ENCODE measurements at regions not wholly inside any gene's neighbourhood (a gene's known extent, or its start where the extent isn't known, plus 50 kb on each side); places are given as distances from the start of the nearest gene placed in this dataset.
"Not testable (repeated sequence)": the region's sequence is repeated elsewhere in the genome, so short reads cannot be mapped to it uniquely, and the experiment has no call there.

DNA sequence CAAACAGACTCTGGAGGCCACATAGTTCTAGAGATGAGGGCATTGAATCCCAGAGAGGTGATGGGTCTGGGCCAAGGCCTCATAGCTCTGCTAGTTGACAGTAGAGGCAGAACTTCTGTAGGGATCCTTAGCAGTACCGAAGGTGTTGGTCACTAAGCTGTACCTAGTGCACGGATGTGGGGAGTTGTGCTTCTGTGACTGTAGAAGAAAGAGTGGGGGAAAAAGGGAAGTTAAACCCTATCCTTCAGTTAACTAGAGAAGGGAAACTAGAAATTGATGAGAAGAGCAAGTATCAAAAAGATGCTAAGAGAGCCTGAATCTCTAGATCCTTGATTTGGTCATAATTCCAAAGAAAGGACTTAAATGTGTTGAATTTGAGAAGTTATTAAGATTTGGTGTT lies 186.7 kb downstream of the NFKBIZ start:
- Histone ChIP-seq H3K4me3 (ENCODE audit: low read depth, low read length) (no peak overlapping the region), H3K27me3 (ENCODE audit: insufficient read depth, low read depth, severe bottlenecking) (no peaks in the 10 kb centered on the region), H3K27ac (no peak overlapping the region), H3K9me3 (ENCODE audit: severe bottlenecking) (no peaks in the 10 kb centered on the region), H3K36me3 (no peaks in the 10 kb centered on the region)
- DNase-seq = no peak
- TF ChIP-seq, protein P1, sequence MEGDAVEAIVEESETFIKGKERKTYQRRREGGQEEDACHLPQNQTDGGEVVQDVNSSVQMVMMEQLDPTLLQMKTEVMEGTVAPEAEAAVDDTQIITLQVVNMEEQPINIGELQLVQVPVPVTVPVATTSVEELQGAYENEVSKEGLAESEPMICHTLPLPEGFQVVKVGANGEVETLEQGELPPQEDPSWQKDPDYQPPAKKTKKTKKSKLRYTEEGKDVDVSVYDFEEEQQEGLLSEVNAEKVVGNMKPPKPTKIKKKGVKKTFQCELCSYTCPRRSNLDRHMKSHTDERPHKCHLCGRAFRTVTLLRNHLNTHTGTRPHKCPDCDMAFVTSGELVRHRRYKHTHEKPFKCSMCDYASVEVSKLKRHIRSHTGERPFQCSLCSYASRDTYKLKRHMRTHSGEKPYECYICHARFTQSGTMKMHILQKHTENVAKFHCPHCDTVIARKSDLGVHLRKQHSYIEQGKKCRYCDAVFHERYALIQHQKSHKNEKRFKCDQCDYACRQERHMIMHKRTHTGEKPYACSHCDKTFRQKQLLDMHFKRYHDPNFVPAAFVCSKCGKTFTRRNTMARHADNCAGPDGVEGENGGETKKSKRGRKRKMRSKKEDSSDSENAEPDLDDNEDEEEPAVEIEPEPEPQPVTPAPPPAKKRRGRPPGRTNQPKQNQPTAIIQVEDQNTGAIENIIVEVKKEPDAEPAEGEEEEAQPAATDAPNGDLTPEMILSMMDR (IDR thresholded peaks at IDR 0.05; ENCODE audit: low read depth, low read length) = no peak

DNA sequence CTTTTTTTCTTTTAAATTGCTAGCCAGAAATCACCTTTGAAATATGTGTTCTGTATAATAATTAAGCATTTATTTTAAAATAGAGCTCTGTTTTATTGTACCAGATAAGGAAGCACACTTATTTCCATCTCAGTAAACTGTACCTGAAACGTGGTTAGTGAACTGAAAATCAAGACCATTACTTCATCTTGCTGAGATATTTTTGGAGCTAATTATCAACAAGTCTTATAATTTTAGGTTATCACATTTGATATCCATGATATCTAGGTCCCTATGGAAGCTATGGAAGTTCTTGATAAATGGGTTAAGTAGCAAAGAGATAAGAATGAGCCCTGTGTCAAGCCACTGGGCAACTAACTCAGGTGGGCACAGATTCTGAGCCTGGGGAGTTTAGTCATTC lies 187.2 kb downstream of the NFKBIZ start:
- TF ChIP-seq, protein P1 (IDR thresholded peaks at IDR 0.05; ENCODE audit: low read depth, low read length) = no peak

DNA sequence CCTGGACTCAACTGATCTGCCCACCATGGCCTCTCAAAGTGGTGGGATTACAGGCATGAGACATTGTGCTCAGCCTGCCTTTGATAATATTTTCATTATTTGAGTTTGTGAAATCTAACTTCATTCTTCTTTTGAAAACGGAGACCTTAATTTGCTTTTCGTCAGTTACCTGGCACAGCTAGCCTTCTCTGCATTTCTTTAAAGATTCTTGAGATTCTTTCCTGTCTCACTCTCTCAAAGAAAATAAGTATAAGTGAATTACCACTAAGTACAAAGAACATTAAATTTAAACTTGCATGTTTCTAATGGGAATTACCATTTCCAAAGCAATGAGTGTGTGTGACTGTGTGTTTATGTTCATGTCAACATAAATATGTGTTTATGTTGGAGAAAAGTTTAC lies 187.9 kb downstream of the NFKBIZ start:
- no peak overlapping the region for H3K4me3 ChIP-seq (ENCODE audit: low read depth, low read length)
- no peak for DNase-seq
- no peaks in the 10 kb centered on the region for H3K9me3 ChIP-seq (ENCODE audit: severe bottlenecking)
- H3K36me3 ChIP-seq = no peaks in the 10 kb centered on the region
- H3K27ac ChIP-seq = no peak overlapping the region
- TF ChIP-seq, protein P1 (IDR thresholded peaks at IDR 0.05; ENCODE audit: low read depth, low read length) = no peak
- H3K27me3 ChIP-seq (ENCODE audit: insufficient read depth, low read depth, severe bottlenecking) = no peaks in the 10 kb centered on the region

More for the DNA sequence above, 187.2 kb downstream of the NFKBIZ start:
- no peaks in the 10 kb centered on the region for H3K9me3 ChIP-seq (ENCODE audit: severe bottlenecking)
- H3K4me3 ChIP-seq (ENCODE audit: low read depth, low read length) = no peak overlapping the region
- DNase-seq = no peak
- H3K27ac ChIP-seq = no peak overlapping the region
- no peaks in the 10 kb centered on the region for H3K36me3 ChIP-seq
- H3K27me3 ChIP-seq (ENCODE audit: insufficient read depth, low read depth, severe bottlenecking) = no peaks in the 10 kb centered on the region

DNA sequence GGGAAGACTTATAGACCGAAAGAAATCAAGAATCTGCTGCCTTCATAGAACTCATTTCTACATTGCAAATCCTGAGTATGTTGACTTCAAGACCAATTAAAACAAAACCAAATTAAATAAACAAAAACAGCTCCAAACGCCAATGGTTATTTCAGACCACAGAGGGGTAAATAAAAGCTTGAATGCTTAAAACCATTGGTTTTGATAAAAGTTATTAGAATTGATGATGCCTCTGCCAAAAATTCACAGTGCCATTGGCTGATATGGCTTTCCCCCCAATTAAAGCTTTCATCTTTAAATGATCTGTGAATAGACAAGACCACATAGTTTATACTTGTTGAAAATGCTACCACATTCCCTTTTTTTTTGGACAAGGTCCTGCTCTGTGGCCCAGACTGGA lies 188.5 kb downstream of the NFKBIZ start:
- DNase-seq = no peak
- TF ChIP-seq, protein P1 (IDR thresholded peaks at IDR 0.05; ENCODE audit: low read depth, low read length) = no peak
- Histone ChIP-seq H3K27ac (no peak overlapping the region), H3K9me3 (ENCODE audit: severe bottlenecking) (no peaks in the 10 kb centered on the region), H3K4me3 (ENCODE audit: low read depth, low read length) (no peak overlapping the region), H3K27me3 (ENCODE audit: insufficient read depth, low read depth, severe bottlenecking) (no peaks in the 10 kb centered on the region), H3K36me3 (no peaks in the 10 kb centered on the region)

DNA sequence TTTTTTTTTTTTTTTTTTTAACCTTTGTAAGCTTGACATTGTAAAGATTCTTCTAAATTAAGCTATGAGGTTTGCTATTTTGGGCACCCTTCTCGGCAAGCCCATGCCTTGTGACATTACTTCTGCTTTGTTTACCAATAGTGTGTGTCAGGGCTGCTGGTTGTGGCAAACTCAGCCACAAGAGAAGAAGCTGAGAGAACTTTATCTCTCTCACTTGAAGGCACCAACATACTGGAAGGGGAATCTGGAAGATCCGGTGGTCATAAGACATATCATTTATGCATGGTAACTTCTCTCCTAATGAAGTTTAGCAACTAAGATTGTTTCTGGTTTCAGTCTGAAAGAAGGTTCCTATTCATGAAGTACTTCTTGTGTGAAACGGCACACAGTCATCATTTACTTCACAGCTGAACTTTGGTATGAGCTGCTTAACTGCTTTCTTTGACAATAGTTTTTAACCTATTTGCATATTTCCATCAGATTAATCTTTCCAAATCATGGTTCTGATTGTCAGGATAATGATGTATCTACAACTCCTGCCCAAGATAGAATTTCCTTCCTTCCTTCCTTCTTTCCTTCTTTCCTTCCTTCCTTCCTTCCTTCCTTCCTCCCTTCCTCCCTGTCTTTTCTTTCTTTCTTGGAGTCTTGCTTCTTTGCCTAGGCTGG lies 189.3 kb downstream of the NFKBIZ start:
- H3K27me3 ChIP-seq (ENCODE audit: insufficient read depth, low read depth, severe bottlenecking) = no peaks in the 10 kb centered on the region
- no peaks in the 10 kb centered on the region for H3K36me3 ChIP-seq
- TF ChIP-seq, protein P1 (IDR thresholded peaks at IDR 0.05; ENCODE audit: low read depth, low read length) = no peak
- no peaks in the 10 kb centered on the region for H3K9me3 ChIP-seq (ENCODE audit: severe bottlenecking)
- no peak overlapping the region for H3K27ac ChIP-seq
- DNase-seq = no peak
- no peak overlapping the region for H3K4me3 ChIP-seq (ENCODE audit: low read depth, low read length)

DNA sequence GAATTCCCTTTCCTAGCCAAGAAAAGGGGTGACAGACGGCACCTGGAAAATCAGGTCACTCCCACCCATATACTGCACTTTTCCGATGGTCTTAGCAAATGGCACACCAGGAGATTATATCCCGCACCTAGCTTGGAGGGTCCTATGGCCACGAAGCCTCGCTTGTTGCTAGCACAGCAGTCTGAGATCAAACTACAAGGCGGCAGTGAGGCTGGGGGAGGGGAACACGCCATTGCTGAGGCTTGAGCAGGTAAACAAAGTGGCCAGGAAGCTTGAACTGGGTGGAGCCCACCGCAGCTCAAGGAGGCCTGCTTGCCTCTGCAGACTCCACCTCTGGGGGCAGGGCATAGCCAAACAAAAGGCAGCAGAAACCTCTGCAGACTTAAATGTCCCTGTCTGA lies 190.8 kb downstream of the NFKBIZ start:
- not testable (repeated sequence) for H3K9me3 ChIP-seq (ENCODE audit: severe bottlenecking); DNase-seq; H3K36me3 ChIP-seq; H3K27ac ChIP-seq; H3K27me3 ChIP-seq (ENCODE audit: insufficient read depth, low read depth, severe bottlenecking); H3K4me3 ChIP-seq (ENCODE audit: low read depth, low read length)
